ENCODE measurements at regions not wholly inside any gene's neighbourhood (a gene's known extent, or its start where the extent isn't known, plus 50 kb on each side); places are given as distances from the start of the nearest gene placed in this dataset.

GRCh38 chr4:124565371-124565770 is 147.2 kb downstream of the ANKRD50 start:
- DNase-seq = no peak

- DNase-seq = no peak
Observed at GRCh38 chr4:124566030-124566429, 146.5 kb downstream of the ANKRD50 start.

- no peak for DNase-seq
Observed at GRCh38 chr4:124573056-124573455, 139.5 kb downstream of the ANKRD50 start.

GRCh38 chr4:124579896-124580295 is 132.6 kb downstream of the ANKRD50 start:
- no peak for DNase-seq

DNA sequence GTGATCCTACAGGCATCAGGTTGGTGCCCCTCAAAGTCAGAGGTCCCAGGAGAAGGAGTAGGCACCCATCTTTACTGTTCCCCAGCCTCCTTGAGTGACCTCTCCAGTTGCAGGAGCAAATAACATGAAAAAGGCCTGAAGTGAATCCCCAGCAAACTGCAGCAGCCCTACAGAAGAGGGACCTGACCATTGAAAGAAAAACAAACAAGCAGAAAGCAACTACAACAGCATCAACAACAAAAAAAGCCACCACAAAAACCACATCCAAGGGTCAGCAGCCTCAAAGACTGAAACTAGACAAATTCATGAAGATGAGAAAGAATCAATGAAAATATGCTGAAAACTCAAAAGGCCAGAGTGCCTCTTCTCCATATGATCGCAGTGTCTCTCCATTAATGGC is 128.7 kb downstream of the ANKRD50 start:
- no peak for DNase-seq

DNA sequence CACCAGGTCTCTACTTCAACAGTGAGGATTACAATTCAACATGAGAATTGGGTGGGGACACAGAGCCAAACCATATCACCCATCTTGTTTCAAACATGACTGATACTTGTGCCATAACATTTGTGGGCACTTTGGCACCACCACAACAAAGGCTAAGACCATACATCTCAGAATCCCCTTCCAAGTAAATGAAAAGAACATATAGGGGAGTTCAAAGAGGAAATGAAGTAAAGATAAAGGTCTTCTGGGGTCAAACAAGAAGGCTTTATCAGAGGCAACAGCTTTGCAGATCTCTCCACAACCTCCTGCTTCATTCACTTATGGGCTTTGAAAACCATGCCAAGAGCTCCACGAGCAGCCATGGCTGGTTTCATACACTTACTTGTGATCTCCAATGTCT is 122.7 kb downstream of the ANKRD50 start:
- DNase-seq = no peak

- no peak for DNase-seq
Observed at GRCh38 chr4:124590480-124590879, 122.1 kb downstream of the ANKRD50 start.

- no peak for DNase-seq
Observed at GRCh38 chr4:124591637-124592036, 120.9 kb downstream of the ANKRD50 start.

DNA sequence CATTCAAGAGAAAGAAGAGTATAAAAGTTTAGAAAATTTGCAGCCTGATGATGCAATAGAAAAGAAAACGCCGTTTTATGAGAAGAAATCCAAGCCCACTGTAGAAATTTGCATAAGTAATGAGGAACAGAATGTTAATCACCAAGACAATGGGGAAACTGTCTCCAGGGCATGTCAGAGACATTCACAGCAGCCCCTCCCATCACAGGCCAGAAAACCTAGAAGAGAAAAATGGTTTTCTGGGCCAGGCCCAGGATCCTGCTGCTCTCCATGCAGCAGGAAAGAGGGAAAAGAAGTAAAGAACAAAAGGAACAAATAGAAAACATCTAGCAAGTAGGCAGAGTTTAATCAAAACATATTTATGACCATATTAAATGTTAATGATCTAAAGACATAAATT is 119.0 kb downstream of the ANKRD50 start:
- no peak for DNase-seq

DNA sequence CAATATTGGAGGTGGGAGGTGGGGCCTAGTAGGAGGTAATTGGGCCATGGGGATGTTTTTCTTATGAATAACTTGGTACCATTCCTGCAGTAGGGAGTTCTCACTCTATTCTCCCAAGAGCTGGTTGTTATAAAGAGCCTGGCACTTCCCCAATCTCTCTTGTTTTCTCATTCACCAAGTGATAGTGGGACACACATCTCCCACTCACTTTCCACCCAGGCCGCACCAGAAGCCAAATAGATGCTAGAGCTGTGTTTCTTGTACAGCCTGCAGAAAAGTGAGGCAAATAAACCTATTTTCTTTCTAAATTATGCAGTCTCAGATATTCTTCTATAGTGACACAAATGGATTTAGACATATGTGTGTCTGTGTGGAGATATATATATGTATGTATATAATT is 117.6 kb downstream of the ANKRD50 start:
- DNase-seq = no peak

DNA sequence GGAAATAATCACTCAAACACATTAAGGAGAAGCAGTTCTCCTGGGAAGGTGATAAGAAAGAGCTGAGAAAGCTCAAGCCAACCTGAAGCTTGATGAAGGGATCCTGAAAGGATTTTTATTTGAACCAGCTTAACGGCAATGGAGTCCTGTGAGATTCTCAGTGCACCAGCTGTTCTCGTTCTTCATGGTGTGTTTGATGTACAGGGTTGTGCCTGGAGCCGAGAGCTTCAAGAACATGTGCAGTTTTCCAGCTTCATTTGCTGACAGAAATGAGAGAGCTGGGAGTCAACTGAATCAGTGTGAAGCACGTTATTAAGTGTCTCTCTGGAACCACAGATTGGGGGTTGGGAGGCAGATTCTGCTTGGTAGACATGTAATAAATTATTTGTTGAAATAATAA is 115.7 kb downstream of the ANKRD50 start:
- DNase-seq = no peak

GRCh38 chr4:124610211-124610610 is 102.3 kb downstream of the ANKRD50 start:
- no peak for DNase-seq
